Tibial artery (tissue), 4 donors: ENCODE measurements at regions not wholly inside any gene's neighbourhood (a gene's known extent, or its start where the extent isn't known, plus 50 kb on each side); places are given as distances from the start of the nearest gene placed in this dataset.
"Not testable (repeated sequence)": the region's sequence is repeated elsewhere in the genome, so short reads cannot be mapped to it uniquely, and the experiment has no call there.

ENCODE experiments used
- DNase-seq, 2 donors: peaks; one replicate each; pipeline ENCODE4 v3.0.0-alpha.2; 2019
- H3K27ac ChIP-seq, 2 donors: fragments of 200-600 bp; sonication (generic) in 1 of 2; 1 replicate in 1 of 2; 2 replicates in 1 of 2; pipeline ENCODE4 v1.5.1; 2018 to 2019; ENCODE audit warnings: mild to moderate bottlenecking in 1 of 2
- H3K27me3 ChIP-seq, 2 donors: fragments of 200-600 bp; sonication (generic) in 1 of 2; one replicate each; pipeline versions ENCODE4 v1.5.1 to v1.6.0; 2016 to 2019
- H3K36me3 ChIP-seq, 3 donors: fragments of 200-600 bp; sonication (generic) in 2 of 3; one replicate each; pipeline ENCODE4 v1.5.1; 2016 to 2019; ENCODE audit warnings: mild to moderate bottlenecking in 2 of 3
- H3K4me1 ChIP-seq, 4 donors: fragments of 200-600 bp; sonication (generic) in 2 of 4; 1 replicate in 3 of 4; 2 replicates in 1 of 4; pipeline ENCODE4 v1.5.1; 2016 to 2019
- H3K4me3 ChIP-seq, 2 donors: fragments of 200-600 bp; sonication (generic) in 1 of 2; 1 replicate in 1 of 2; 2 replicates in 1 of 2; pipeline ENCODE4 v1.5.1; 2018 to 2019; ENCODE audit warnings: mild to moderate bottlenecking in 2 of 2
- H3K9me3 ChIP-seq, 3 donors: fragments of 200-600 bp; sonication (generic) in 1 of 3; one replicate each; pipeline ENCODE4 v1.5.1; 2016 to 2019
- CTCF ChIP-seq, 2 experiments: fragments of 200-600 bp in 1 of 2; fragments of 450-650 bp in 1 of 2; IDR thresholded peaks; one replicate each; pipeline ENCODE4 v1.5.1; 2017 to 2019; ENCODE audit warnings: antibody characterized with exemption in 2 of 2, mild to moderate bottlenecking in 1 of 2, moderate library complexity in 1 of 2
- intact Hi-C: fragments of 100-400 bp; cut with DNase I; formaldehyde crosslinking; loops from one replicate; pipeline ENCODE4 v1.15.0; 2023; ENCODE audit warnings: low total_unique reads

GRCh38 chr10:100631192-100631591, 95.4 kb downstream of the HIF1AN start:
- Histone ChIP-seq H3K4me1 (no peaks in the 10 kb centered on the region), H3K36me3 (no peaks in the 10 kb centered on the region), H3K4me3 (no peak overlapping the region), H3K9me3 (no peaks in the 10 kb centered on the region), H3K27me3 (peaks cover 0 to 36% of the 10 kb centered on the region in 2 donors), H3K27ac (no peak overlapping the region)
- no peak for TF ChIP-seq CTCF (IDR thresholded peaks at IDR 0.05)
- no peak for DNase-seq
- intact Hi-C loops = no loop called here

DNA sequence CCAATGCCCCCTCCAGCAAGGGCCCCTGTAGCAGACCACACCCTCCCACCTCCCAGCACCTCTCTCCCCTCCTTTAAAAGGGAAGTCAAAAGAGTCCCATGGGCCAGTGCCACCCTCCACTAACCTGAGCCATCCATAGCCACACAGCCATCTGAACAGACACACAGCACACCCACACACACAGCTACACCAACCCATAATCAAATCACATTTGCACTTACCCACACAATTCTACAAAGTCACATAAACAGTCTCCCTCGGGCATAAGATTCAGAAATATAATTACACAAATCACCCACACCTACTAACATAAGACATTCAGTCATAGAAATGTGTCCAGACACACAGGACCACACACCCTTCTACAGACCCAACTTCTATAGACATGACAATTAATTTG, 96.3 kb downstream of the HIF1AN start:
- Histone ChIP-seq H3K4me3 (no peak overlapping the region), H3K9me3 (no peaks in the 10 kb centered on the region), H3K36me3 (no peaks in the 10 kb centered on the region), H3K27me3 (peaks cover 0 to 34% of the 10 kb centered on the region in 2 donors), H3K4me1 (no peaks in the 10 kb centered on the region), H3K27ac (no peak overlapping the region)
- intact Hi-C loops = no loop called here
- no peak for DNase-seq
- no peak for TF ChIP-seq CTCF (IDR thresholded peaks at IDR 0.05)

- Histone ChIP-seq H3K27ac (no peak overlapping the region), H3K4me3 (no peak overlapping the region), H3K36me3 (no peaks in the 10 kb centered on the region), H3K9me3 (no peaks in the 10 kb centered on the region), H3K4me1 (no peaks in the 10 kb centered on the region), H3K27me3 (peaks cover 0 to 39% of the 10 kb centered on the region in 2 donors)
- intact Hi-C loops = no loop called here
- no peak for DNase-seq
- no peak for TF ChIP-seq CTCF (IDR thresholded peaks at IDR 0.05)
Measured at GRCh38 chr10:100634034-100634433, 98.3 kb downstream of the HIF1AN start.

DNA sequence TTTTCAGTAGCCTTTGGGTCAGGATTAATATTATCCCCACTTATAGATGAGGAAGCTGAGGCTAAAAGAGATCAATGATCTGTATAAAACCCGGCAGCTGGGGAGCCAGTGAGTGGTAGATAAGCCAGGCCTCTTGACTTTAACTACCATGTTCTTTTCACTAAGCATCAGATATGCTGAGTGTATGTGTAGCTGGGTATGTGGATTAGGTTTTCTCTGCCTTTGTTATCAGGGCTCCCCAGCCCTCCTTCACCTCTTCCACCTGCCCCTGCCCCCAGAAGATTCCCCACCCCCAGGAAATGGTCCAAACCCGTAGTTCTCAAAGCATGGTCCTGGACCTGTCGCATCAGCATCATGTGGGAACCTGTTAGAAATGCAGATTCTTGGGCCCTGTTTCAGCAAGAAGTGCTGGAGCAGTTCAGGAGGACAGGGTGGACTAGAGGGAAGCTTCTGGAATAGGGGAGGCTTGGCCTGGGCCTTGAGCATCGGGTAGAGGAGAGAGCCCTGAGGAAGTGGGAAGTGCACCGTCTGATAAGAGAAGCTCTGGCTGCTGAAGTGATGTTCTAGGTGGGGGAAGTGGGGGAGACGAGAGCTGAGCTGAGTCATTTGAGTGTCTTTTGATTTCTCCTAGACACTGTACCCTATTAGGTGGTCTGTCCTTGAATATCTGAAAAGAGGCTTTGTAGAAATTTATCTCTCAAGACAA, 101.3 kb downstream of the HIF1AN start:
- Histone ChIP-seq H3K27me3 (peaks cover 0 to 51% of the 10 kb centered on the region in 2 donors), H3K27ac (no peak overlapping the region), H3K36me3 (no peaks in the 10 kb centered on the region), H3K4me1 (no peaks in the 10 kb centered on the region), H3K9me3 (no peaks in the 10 kb centered on the region), H3K4me3 (no peak overlapping the region)
- intact Hi-C loops = no loop called here
- no peak for TF ChIP-seq CTCF (IDR thresholded peaks at IDR 0.05)
- DNase-seq = no peak

DNA sequence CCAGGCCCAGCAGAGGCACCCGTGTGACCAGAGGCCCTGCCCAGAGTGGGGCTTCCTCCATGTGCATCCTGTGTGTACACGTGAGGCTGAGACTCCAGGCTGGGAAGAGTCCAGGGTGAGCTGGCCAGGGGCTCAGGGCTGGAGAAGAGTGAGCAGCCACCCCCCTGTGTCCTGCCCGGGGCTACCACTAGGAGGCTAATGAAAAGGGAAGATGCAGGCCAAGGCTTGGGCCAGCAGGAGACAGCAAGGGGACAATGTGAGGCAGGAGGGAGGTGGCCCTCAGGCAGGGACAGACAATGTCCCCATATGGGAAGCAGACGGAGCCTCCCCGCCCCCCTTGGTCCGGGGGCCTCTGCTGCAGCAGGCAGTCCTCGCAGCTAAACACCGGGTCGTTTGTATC, 102.0 kb downstream of the HIF1AN start:
- intact Hi-C loops = no loop called here
- Histone ChIP-seq H3K9me3 (no peaks in the 10 kb centered on the region), H3K4me1 (no peaks in the 10 kb centered on the region), H3K4me3 (no peak overlapping the region), H3K27ac (no peak overlapping the region), H3K36me3 (no peaks in the 10 kb centered on the region), H3K27me3 (peaks cover 0 to 58% of the 10 kb centered on the region in 2 donors)
- no peak for DNase-seq
- no peak for TF ChIP-seq CTCF (IDR thresholded peaks at IDR 0.05)

DNA sequence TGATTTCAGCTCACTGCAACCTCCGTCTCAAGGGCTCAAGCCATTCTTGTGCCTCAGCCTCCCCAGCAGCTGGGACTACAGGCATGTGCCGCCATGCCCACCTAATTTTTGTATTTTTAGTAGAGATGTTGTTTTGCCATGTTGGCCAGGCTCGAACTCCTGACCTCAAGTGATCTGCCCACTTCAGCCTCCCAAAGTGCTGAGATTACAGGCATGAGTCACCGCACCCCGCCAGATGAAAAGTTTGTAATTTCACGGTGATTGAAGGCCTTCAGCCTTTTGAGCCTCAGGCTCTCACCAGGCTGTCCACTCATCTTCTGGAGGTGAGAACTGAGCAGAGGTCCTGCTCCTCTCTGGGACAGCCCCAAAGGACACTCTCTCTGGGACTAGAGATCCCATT, 103.2 kb downstream of the HIF1AN start:
- H3K27ac ChIP-seq, H3K4me3 ChIP-seq, H3K9me3 ChIP-seq, intact Hi-C loops, H3K36me3 ChIP-seq, H3K4me1 ChIP-seq, DNase-seq: not testable (repeated sequence)
- H3K27me3 ChIP-seq = peaks cover 0 to 67% of the 10 kb centered on the region in 2 donors
